H9 (cell line): ENCODE measurements at regions not wholly inside any gene's neighbourhood (a gene's known extent, or its start where the extent isn't known, plus 50 kb on each side); places are given as distances from the start of the nearest gene placed in this dataset.

Source experiments
- DNase-seq: peaks from one replicate; pipeline ENCODE4 v3.0.0-alpha.2; 2017
- H2AFZ ChIP-seq: one replicate; pipeline ENCODE4 v1.6.1; 2013; ENCODE audit warnings: mild to moderate bottlenecking, low read length, control low read depth, moderate library complexity
- H2AK5ac ChIP-seq: 2 replicates; pipeline ENCODE4 v1.6.1; 2013; ENCODE audit warnings: low read length, control low read depth, mixed read lengths; ENCODE audit not compliant: insufficient read length
- H2BK120ac ChIP-seq: one replicate; pipeline ENCODE4 v1.6.1; 2013; ENCODE audit warnings: low read depth, mild to moderate bottlenecking, low read length, control low read depth, inconsistent platforms; ENCODE audit not compliant: poor library complexity, severe bottlenecking
- H2BK12ac ChIP-seq: 2 replicates; pipeline ENCODE4 v1.6.1; 2013; ENCODE audit warnings: low read length, control low read depth, mixed read lengths, low read depth; ENCODE audit not compliant: insufficient read length
- H2BK15ac ChIP-seq: 2 replicates; pipeline ENCODE4 v1.6.1; 2013; ENCODE audit warnings: low read depth, low read length, control low read depth
- H2BK20ac ChIP-seq: one replicate; pipeline ENCODE4 v1.6.1; 2013; ENCODE audit warnings: low read depth, mild to moderate bottlenecking, low read length, control low read depth, inconsistent platforms; ENCODE audit not compliant: poor library complexity, severe bottlenecking
- H2BK5ac ChIP-seq: 2 replicates; pipeline ENCODE4 v1.6.1; 2013; ENCODE audit warnings: low read length, control low read depth, mixed read lengths; ENCODE audit not compliant: insufficient read length
- H3K14ac ChIP-seq: 2 replicates; pipeline ENCODE4 v1.6.1; 2013; ENCODE audit warnings: low read length, control low read depth; ENCODE audit not compliant: insufficient read depth
- H3K18ac ChIP-seq: 2 replicates; pipeline ENCODE4 v1.6.1; 2013; ENCODE audit warnings: low read depth, mild to moderate bottlenecking, mixed read lengths, low read length, control low read depth; ENCODE audit not compliant: insufficient read length
- H3K23ac ChIP-seq: 2 replicates; pipeline ENCODE4 v1.6.1; 2013; ENCODE audit warnings: low read length, control low read depth, mixed read lengths, low read depth; ENCODE audit not compliant: insufficient read length
- H3K23me2 ChIP-seq: 2 replicates; pipeline ENCODE4 v1.6.1; 2013; ENCODE audit warnings: low read depth, mild to moderate bottlenecking, mixed read lengths, low read length, control low read depth; ENCODE audit not compliant: insufficient read length, poor library complexity, severe bottlenecking
- H3K27ac ChIP-seq: 2 replicates; pipeline ENCODE4 v1.5.1; 2013; ENCODE audit warnings: low read length, control low read depth, mixed read lengths, low read depth; ENCODE audit not compliant: insufficient read length
- H3K27me3 ChIP-seq: 2 replicates; pipeline ENCODE4 v1.6.1; 2013; ENCODE audit warnings: low read length, control low read depth, inconsistent platforms; ENCODE audit not compliant: insufficient read depth
- H3K4ac ChIP-seq: 2 replicates; pipeline ENCODE4 v1.6.1; 2013; ENCODE audit warnings: low read depth, mild to moderate bottlenecking, control low read depth, inconsistent platforms, low read length, moderate library complexity
- H3K4me1 ChIP-seq: 2 replicates; pipeline ENCODE4 v1.6.1; 2013; ENCODE audit warnings: low read length, control low read depth, inconsistent platforms; ENCODE audit not compliant: insufficient read depth
- H3K4me2 ChIP-seq: 2 replicates; pipeline ENCODE4 v1.6.1; 2013; ENCODE audit warnings: low read length, control low read depth, mixed read lengths; ENCODE audit not compliant: insufficient read length, insufficient read depth
- H3K56ac ChIP-seq: 2 replicates; pipeline ENCODE4 v1.6.1; 2013; ENCODE audit warnings: low read depth, mild to moderate bottlenecking, mixed read lengths, low read length, control low read depth; ENCODE audit not compliant: insufficient read length
- H3K79me1 ChIP-seq: 2 replicates; pipeline ENCODE4 v1.6.1; 2013; ENCODE audit warnings: low read depth, mild to moderate bottlenecking, moderate library complexity, low read length, control low read depth, inconsistent platforms; ENCODE audit not compliant: insufficient read depth, poor library complexity, severe bottlenecking
- H3K79me2 ChIP-seq: 2 replicates; pipeline ENCODE4 v1.6.1; 2013; ENCODE audit warnings: low read length, control low read depth, inconsistent platforms; ENCODE audit not compliant: insufficient read depth
- H3K9ac ChIP-seq: 2 replicates; pipeline ENCODE4 v1.6.1; 2013; ENCODE audit warnings: low read length, control low read depth, mixed read lengths; ENCODE audit not compliant: insufficient read length; ENCODE audit errors: extremely low read depth
- H3K9me3 ChIP-seq: one replicate; pipeline ENCODE4 v1.6.1; 2013; ENCODE audit warnings: low read depth, low read length, inconsistent platforms; ENCODE audit not compliant: control insufficient read depth
- H3T11ph ChIP-seq: one replicate; pipeline ENCODE4 v1.6.1; 2013; ENCODE audit warnings: mild to moderate bottlenecking, low read length, control low read depth, inconsistent platforms
- H4K20me1 ChIP-seq: one replicate; pipeline ENCODE4 v1.6.1; 2013; ENCODE audit not compliant: control insufficient read depth, insufficient read length, insufficient read depth
- H4K5ac ChIP-seq: 2 replicates; pipeline ENCODE4 v1.6.1; 2013; ENCODE audit warnings: low read depth, mild to moderate bottlenecking, mixed read lengths, low read length, control low read depth; ENCODE audit not compliant: insufficient read length
- H4K8ac ChIP-seq: replicated peaks from 2 replicates; pipeline ENCODE4 v1.6.1; 2013; ENCODE audit warnings: low read length, control low read depth, mixed read lengths, low read depth; ENCODE audit not compliant: insufficient read length
- H4K91ac ChIP-seq: 2 replicates; pipeline ENCODE4 v1.6.1; 2013; ENCODE audit warnings: low read depth, mild to moderate bottlenecking, moderate library complexity, mixed read lengths, low read length, control low read depth; ENCODE audit not compliant: insufficient read length
- H3K27ac Mint-ChIP-seq, 3 experiments: 2 replicates in 2 of 3; 3 replicates in 1 of 3; pipeline ENCODE4 v1.8.0; 2020 to 2021; ENCODE audit warnings: mixed read lengths in 3 of 3, mild to moderate bottlenecking in 1 of 3, moderate library complexity in 1 of 3
- H3K27me3 Mint-ChIP-seq: 2 replicates; pipeline ENCODE4 v1.8.0; 2021; ENCODE audit warnings: low read depth, mild to moderate bottlenecking, moderate library complexity, mixed read lengths
- H3K36me3 Mint-ChIP-seq, 3 experiments: 2 replicates in 2 of 3; 3 replicates in 1 of 3; pipeline ENCODE4 v1.8.0; 2020 to 2021; ENCODE audit warnings: low read depth in 3 of 3, mixed read lengths in 3 of 3; ENCODE audit not compliant: insufficient read depth in 1 of 3
- H3K4me1 Mint-ChIP-seq, 2 experiments: 2 replicates each; pipeline ENCODE4 v1.8.0; 2020; ENCODE audit warnings: mixed read lengths in 2 of 2
- H3K4me3 Mint-ChIP-seq, 2 experiments: 2 replicates in 1 of 2; 3 replicates in 1 of 2; pipeline ENCODE4 v1.8.0; 2020 to 2021; ENCODE audit warnings: mild to moderate bottlenecking in 2 of 2, mixed read lengths in 2 of 2, moderate library complexity in 1 of 2
- H3K9me3 Mint-ChIP-seq, 2 experiments: 2 replicates in 1 of 2; 3 replicates in 1 of 2; pipeline ENCODE4 v1.8.0; 2020; ENCODE audit warnings: mild to moderate bottlenecking in 2 of 2, mixed read lengths in 2 of 2, moderate library complexity in 1 of 2
- TF ChIP-seq, protein P1 (sequence below): fragments of 200-600 bp; sonication (generic); conservative IDR thresholded peaks from 3 replicates; pipeline ENCODE4 v1.8.0; 2021; ENCODE audit warnings: antibody characterized with exemption, mild to moderate bottlenecking

DNA sequence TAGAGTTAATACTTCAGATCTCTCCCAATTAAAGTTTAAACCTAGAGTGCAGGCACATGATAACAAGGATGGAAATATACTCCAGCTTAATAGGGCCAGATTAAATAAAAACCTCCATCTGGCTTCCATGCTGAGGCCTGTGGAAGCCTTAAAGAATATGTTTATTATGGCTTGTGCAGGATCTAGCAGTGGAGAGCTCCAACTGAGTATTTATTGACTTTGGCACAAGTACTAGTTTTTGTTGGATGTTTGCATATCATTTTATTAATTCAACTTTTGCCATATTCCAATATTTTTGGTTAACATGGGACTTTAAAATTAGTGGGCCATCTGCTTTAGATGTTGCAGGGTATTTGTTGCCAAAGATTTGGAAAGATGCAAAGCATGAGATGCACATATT, 860.4 kb upstream of the SOX11 start:
- Histone ChIP-seq H3K56ac (no peak overlapping the region), H3K79me1 (no peaks in the 10 kb centered on the region), H3K4me1 (peaks cover 2% of the 10 kb centered on the region; the same call in 1 of the 2 replicates), H3K79me2 (no peaks in the 10 kb centered on the region), H4K5ac (no peak overlapping the region), H3K27me3 (no peaks in the 10 kb centered on the region), H3K18ac (no peak overlapping the region), H2BK15ac (no peak overlapping the region), H2BK20ac (no peak overlapping the region), H2BK5ac (no peak overlapping the region), H3K9me3 (no peaks in the 10 kb centered on the region), H3K4me2 (no peak overlapping the region), H3K27ac (no peak overlapping the region), H2AK5ac (no peak overlapping the region), H3K14ac (no peak overlapping the region), H2AFZ (no peak overlapping the region), H3K23me2 (no peaks in the 10 kb centered on the region), H4K20me1 (no peaks in the 10 kb centered on the region), H3K9ac (no peak overlapping the region), H4K8ac (no peak overlapping the region), H3K23ac (no peak overlapping the region), H3T11ph (no peak overlapping the region), H2BK12ac (no peak overlapping the region), H2BK120ac (no peak overlapping the region), H4K91ac (no peak overlapping the region), H3K4ac (no peak overlapping the region)
- Mint-ChIP-seq H3K4me1 (peaks cover 0 to 3% of the 10 kb centered on the region in 2 experiments; a peak in 2 of 4 replicates), H3K27ac (no peak overlapping the region), H3K27me3 (no peaks in the 10 kb centered on the region), H3K9me3 (no peaks in the 10 kb centered on the region), H3K4me3 (no peak overlapping the region), H3K36me3 (no peaks in the 10 kb centered on the region)
- no peak for DNase-seq
- TF ChIP-seq, protein P1, sequence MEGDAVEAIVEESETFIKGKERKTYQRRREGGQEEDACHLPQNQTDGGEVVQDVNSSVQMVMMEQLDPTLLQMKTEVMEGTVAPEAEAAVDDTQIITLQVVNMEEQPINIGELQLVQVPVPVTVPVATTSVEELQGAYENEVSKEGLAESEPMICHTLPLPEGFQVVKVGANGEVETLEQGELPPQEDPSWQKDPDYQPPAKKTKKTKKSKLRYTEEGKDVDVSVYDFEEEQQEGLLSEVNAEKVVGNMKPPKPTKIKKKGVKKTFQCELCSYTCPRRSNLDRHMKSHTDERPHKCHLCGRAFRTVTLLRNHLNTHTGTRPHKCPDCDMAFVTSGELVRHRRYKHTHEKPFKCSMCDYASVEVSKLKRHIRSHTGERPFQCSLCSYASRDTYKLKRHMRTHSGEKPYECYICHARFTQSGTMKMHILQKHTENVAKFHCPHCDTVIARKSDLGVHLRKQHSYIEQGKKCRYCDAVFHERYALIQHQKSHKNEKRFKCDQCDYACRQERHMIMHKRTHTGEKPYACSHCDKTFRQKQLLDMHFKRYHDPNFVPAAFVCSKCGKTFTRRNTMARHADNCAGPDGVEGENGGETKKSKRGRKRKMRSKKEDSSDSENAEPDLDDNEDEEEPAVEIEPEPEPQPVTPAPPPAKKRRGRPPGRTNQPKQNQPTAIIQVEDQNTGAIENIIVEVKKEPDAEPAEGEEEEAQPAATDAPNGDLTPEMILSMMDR, result no peak
